ENCODE measurements at regions not wholly inside any gene's neighbourhood (a gene's known extent, or its start where the extent isn't known, plus 50 kb on each side); places are given as distances from the start of the nearest gene placed in this dataset.

DNA sequence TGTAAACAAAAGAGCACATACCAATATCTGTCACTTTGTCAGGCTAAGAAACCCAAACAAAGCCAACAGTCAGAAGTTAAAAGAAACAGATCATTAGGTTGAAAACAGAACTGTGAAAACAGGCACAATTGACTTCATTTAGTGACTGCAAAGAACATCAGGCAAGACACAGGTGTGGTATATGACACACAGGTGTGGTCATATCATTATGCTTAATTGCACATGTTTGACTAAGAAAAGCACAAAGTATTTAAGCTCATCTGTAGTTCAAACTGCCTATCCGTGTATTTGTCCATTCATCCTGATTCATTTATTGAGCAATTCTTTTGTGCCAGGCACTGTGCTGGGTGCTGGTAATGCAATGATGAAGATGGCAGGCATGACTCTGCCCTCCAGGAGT lies 150.7 kb downstream of the DEFB131A start:
- H2BK15ac ChIP-seq (ENCODE audit: low read length), result no peak overlapping the region
- WGBS, 2 experiments (ENCODE audit: extremely low coverage in 1 of 2, insufficient coverage in 1 of 2, insufficient read length in 1 of 2, insufficient replicate concordance in 2 of 2, low coverage in 1 of 2, low lambda C conversion rate in 2 of 2, missing lambda C conversion rate in 1 of 2), result 82% methylated on average over 1 of the region's 1 CpG; no CpG with 5 or more reads in 1 of the 2 experiments
- H3K9me3 ChIP-seq (ENCODE audit: insufficient read depth in 2 of 2, low read depth in 1 of 2, low read length in 1 of 2), result no peaks in the 10 kb centered on the region
- no peak overlapping the region for H4K91ac ChIP-seq (replicated peaks; ENCODE audit: insufficient read length, low read length)
- no peaks in the 10 kb centered on the region for H3K23me2 ChIP-seq (ENCODE audit: low read depth, low read length)
- no peak overlapping the region for H2AFZ ChIP-seq (ENCODE audit: low read length)
- H3K4me1 ChIP-seq (replicated peaks in 1 of 4; ENCODE audit: control insufficient read depth in 3 of 4, insufficient read depth in 4 of 4, low read length in 3 of 4), result no peaks in the 10 kb centered on the region
- no peak for FAIRE-seq
- no peak overlapping the region for H2BK120ac ChIP-seq (replicated peaks; ENCODE audit: low read depth, low read length)
- H3K56ac ChIP-seq (replicated peaks; ENCODE audit: insufficient read length, low read depth, low read length), result no peak overlapping the region
- H4K5ac ChIP-seq (ENCODE audit: insufficient read length, low read depth, low read length), result no peak overlapping the region
- H3K79me2 ChIP-seq (ENCODE audit: control insufficient read depth in 1 of 2, insufficient read depth in 2 of 2, low read length in 2 of 2), result no peaks in the 10 kb centered on the region
- no peak overlapping the region for H3K18ac ChIP-seq (ENCODE audit: extremely low read depth, low read length)
- no peak overlapping the region for H3K14ac ChIP-seq (ENCODE audit: insufficient read length)
- no peak overlapping the region for H2AK5ac ChIP-seq (ENCODE audit: low read depth, low read length)
- ChIA-PET CTCF (ENCODE audit: partially characterized antibody) (no interaction called here), POLR2A (ENCODE audit: partially characterized antibody) (no interaction called here)
- no peaks in the 10 kb centered on the region for H4K20me1 ChIP-seq (replicated peaks in 1 of 2; ENCODE audit: control insufficient read depth in 1 of 2, insufficient read depth in 2 of 2, low read length in 2 of 2)
- no peak overlapping the region for H2BK5ac ChIP-seq (ENCODE audit: low read depth, low read length)
- no peaks in the 10 kb centered on the region for H3K27me3 ChIP-seq (replicated peaks in 1 of 4; ENCODE audit: control insufficient read depth in 3 of 4, extremely low read depth in 1 of 4, insufficient read depth in 3 of 4, low read length in 3 of 4)
- no peaks in the 10 kb centered on the region for H3K36me3 ChIP-seq (ENCODE audit: control insufficient read depth in 2 of 4, insufficient read depth in 4 of 4, low read length in 3 of 4)
- H3K23ac ChIP-seq (ENCODE audit: insufficient read length), result no peak overlapping the region
- no peak overlapping the region for H3K4me3 ChIP-seq (ENCODE audit: extremely low read depth in 1 of 4, insufficient read depth in 2 of 4, low read depth in 3 of 4, low read length in 4 of 4)
- no peak overlapping the region for H3K4ac ChIP-seq (replicated peaks; ENCODE audit: insufficient read length, low read depth, low read length)
- no peak overlapping the region for H3K27ac ChIP-seq (ENCODE audit: low read depth, low read length)
- H3K79me1 ChIP-seq (ENCODE audit: low read depth, low read length), result no peaks in the 10 kb centered on the region
- no peak overlapping the region for H3K9ac ChIP-seq (replicated peaks in 1 of 4; ENCODE audit: extremely low read depth in 1 of 4, low read depth in 3 of 4, low read length in 3 of 4)
- no peak overlapping the region for H4K8ac ChIP-seq (ENCODE audit: extremely low read depth, insufficient read depth, low read length)
- no peak overlapping the region for H2BK12ac ChIP-seq (ENCODE audit: low read depth, low read length)
- H2BK20ac ChIP-seq (ENCODE audit: low read length), result no peak overlapping the region
- H3K4me2 ChIP-seq (ENCODE audit: insufficient read depth in 1 of 2, low read depth in 2 of 2, low read length in 2 of 2), result no peak overlapping the region
- DNase-seq (ENCODE audit: low read depth in 1 of 2, low spot score in 2 of 2), result no peak
- TF ChIP-seq SIX5 (IDR thresholded peaks at IDR 0.05; ENCODE audit: low read depth, low read length) (no peak), GABPA (IDR thresholded peaks at IDR 0.05; ENCODE audit: borderline replicate concordance, insufficient read depth, low read length) (no peak), POU5F1 (IDR thresholded peaks at IDR 0.05; ENCODE audit: low read depth, low read length) (no peak), EP300 (IDR thresholded peaks at IDR 0.05; ENCODE audit: borderline replicate concordance in 1 of 2, low read depth in 2 of 2, low read length in 2 of 2) (no peak), TEAD4 (IDR thresholded peaks at IDR 0.05; ENCODE audit: low read depth, low read length) (no peak), RAD21 (IDR thresholded peaks at IDR 0.05 in 1 of 2, conservative IDR thresholded peaks at IDR 0.05 in 1 of 2; ENCODE audit: low read depth in 2 of 2, low read length in 2 of 2) (no peak), SRF (IDR thresholded peaks at IDR 0.05; ENCODE audit: low read depth, low read length) (no peak), JUN (IDR thresholded peaks at IDR 0.05; ENCODE audit: low read depth, low read length) (no peak), YY1 (IDR thresholded peaks at IDR 0.05; ENCODE audit: low read depth, low read length) (no peak), HDAC6 (IDR thresholded peaks at IDR 0.05; ENCODE audit: low read depth, low read length) (no peak)
- TF ChIP-seq, protein P1, sequence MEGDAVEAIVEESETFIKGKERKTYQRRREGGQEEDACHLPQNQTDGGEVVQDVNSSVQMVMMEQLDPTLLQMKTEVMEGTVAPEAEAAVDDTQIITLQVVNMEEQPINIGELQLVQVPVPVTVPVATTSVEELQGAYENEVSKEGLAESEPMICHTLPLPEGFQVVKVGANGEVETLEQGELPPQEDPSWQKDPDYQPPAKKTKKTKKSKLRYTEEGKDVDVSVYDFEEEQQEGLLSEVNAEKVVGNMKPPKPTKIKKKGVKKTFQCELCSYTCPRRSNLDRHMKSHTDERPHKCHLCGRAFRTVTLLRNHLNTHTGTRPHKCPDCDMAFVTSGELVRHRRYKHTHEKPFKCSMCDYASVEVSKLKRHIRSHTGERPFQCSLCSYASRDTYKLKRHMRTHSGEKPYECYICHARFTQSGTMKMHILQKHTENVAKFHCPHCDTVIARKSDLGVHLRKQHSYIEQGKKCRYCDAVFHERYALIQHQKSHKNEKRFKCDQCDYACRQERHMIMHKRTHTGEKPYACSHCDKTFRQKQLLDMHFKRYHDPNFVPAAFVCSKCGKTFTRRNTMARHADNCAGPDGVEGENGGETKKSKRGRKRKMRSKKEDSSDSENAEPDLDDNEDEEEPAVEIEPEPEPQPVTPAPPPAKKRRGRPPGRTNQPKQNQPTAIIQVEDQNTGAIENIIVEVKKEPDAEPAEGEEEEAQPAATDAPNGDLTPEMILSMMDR (IDR thresholded peaks at IDR 0.05; ENCODE audit: control extremely low read depth in 1 of 3, insufficient read depth in 1 of 3, low read depth in 1 of 3, low read length in 3 of 3), result no peak
- TF ChIP-seq, protein P2, sequence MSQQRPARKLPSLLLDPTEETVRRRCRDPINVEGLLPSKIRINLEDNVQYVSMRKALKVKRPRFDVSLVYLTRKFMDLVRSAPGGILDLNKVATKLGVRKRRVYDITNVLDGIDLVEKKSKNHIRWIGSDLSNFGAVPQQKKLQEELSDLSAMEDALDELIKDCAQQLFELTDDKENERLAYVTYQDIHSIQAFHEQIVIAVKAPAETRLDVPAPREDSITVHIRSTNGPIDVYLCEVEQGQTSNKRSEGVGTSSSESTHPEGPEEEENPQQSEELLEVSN (IDR thresholded peaks at IDR 0.05), result no peak

Measured in H1 (cell line).